Smooth muscle cell (in vitro differentiated cells): ENCODE measurements at regions not wholly inside any gene's neighbourhood (a gene's known extent, or its start where the extent isn't known, plus 50 kb on each side); places are given as distances from the start of the nearest gene placed in this dataset.

ENCODE experiments used
- DNase-seq: peaks from one replicate; lab custom pipeline; 2025; ENCODE audit not compliant: unreplicated experiment; lab: John Stamatoyannopoulos, UW
- H2AFZ ChIP-seq: fragments of 200-600 bp; sonication (generic); 2 replicates; pipeline ENCODE4 v1.6.0; 2016; ENCODE audit warnings: antibody characterized with exemption, low read depth, mild to moderate bottlenecking
- H3F3A ChIP-seq: fragments of 200-600 bp; sonication (generic); 2 replicates; pipeline ENCODE4 v1.6.0; 2017; ENCODE audit warnings: antibody characterized with exemption, low read depth
- H3K27ac ChIP-seq: fragments of 200-600 bp; sonication (generic); 2 replicates; pipeline ENCODE4 v1.5.1; 2016; ENCODE audit warnings: low read depth, mild to moderate bottlenecking
- H3K27me3 ChIP-seq: fragments of 200-600 bp; sonication (generic); 2 replicates; pipeline ENCODE4 v1.6.1; 2016; ENCODE audit warnings: low read depth, mild to moderate bottlenecking
- H3K36me3 ChIP-seq: fragments of 200-600 bp; sonication (generic); 2 replicates; pipeline ENCODE4 v1.5.1; 2016; ENCODE audit warnings: low read depth
- H3K4me1 ChIP-seq: fragments of 200-600 bp; sonication (generic); 2 replicates; pipeline ENCODE4 v1.5.1; 2016; ENCODE audit warnings: low read depth
- H3K4me2 ChIP-seq: fragments of 200-600 bp; sonication (generic); 2 replicates; pipeline ENCODE4 v1.6.0; 2016; ENCODE audit warnings: mild to moderate bottlenecking
- H3K4me3 ChIP-seq: fragments of 200-600 bp; sonication (generic); 2 replicates; pipeline ENCODE4 v1.5.1; 2016; ENCODE audit warnings: mild to moderate bottlenecking
- H3K79me2 ChIP-seq: fragments of 200-600 bp; sonication (generic); 2 replicates; pipeline ENCODE4 v1.6.0; 2016; ENCODE audit warnings: low read depth, mild to moderate bottlenecking
- H3K9ac ChIP-seq: fragments of 200-600 bp; sonication (generic); 2 replicates; pipeline ENCODE4 v1.6.0; 2016; ENCODE audit warnings: low read depth
- H3K9me3 ChIP-seq: fragments of 200-600 bp; sonication (generic); replicated peaks from 2 replicates; pipeline ENCODE4 v1.5.1; 2016; ENCODE audit warnings: low read depth
- H4K20me1 ChIP-seq: fragments of 200-600 bp; sonication (generic); 2 replicates; pipeline ENCODE4 v1.6.0; 2016; ENCODE audit warnings: low read depth
- CTCF ChIP-seq: fragments of 200-600 bp; sonication (generic); IDR thresholded peaks from 2 replicates; pipeline ENCODE4 v1.5.1; 2017; ENCODE audit warnings: borderline replicate concordance, mild to moderate bottlenecking, antibody characterized with exemption; ENCODE audit not compliant: insufficient read depth, poor library complexity, severe bottlenecking
- WGBS: methylation state at CpG from one replicate; pipeline ENCODE4 v1.1.7; 2016; ENCODE audit warnings: low lambda C conversion rate; 5-methylcytosine and 5-hydroxymethylcytosine counted together

- Histone ChIP-seq H3K4me3 (no peak overlapping the region), H3K36me3 (no peaks in the 10 kb centered on the region), H3K4me2 (peak overlapping the region; percentile 27), H3F3A (peaks cover 4% of the 10 kb centered on the region), H3K79me2 (no peaks in the 10 kb centered on the region), H3K9ac (no peak overlapping the region), H3K9me3 (no peaks in the 10 kb centered on the region), H4K20me1 (no peaks in the 10 kb centered on the region), H2AFZ (peak overlapping the region; percentile 61), H3K4me1 (no peaks in the 10 kb centered on the region), H3K27ac (peak overlapping the region; percentile 34), H3K27me3 (no peaks in the 10 kb centered on the region)
- 21% methylated on average over 4 of the region's 4 CpGs for WGBS
- DNase-seq = no peak
- TF ChIP-seq CTCF = no peak
Measured at GRCh38 chr2:67216103-67216502, 181.0 kb upstream of the ETAA1 start.

GRCh38 chr2:67216881-67217280, 180.3 kb upstream of the ETAA1 start:
- no peaks in the 10 kb centered on the region for H3K9me3 ChIP-seq
- no peak for DNase-seq
- H3K4me3 ChIP-seq = no peak overlapping the region
- no peaks in the 10 kb centered on the region for H3K36me3 ChIP-seq
- H4K20me1 ChIP-seq = no peaks in the 10 kb centered on the region
- 47% methylated on average over 1 of the region's 1 CpG for WGBS
- H3K4me1 ChIP-seq = no peaks in the 10 kb centered on the region
- peaks cover 4% of the 10 kb centered on the region for H3F3A ChIP-seq
- H3K9ac ChIP-seq = no peak overlapping the region
- H3K4me2 ChIP-seq = no peak overlapping the region
- no peaks in the 10 kb centered on the region for H3K79me2 ChIP-seq
- TF ChIP-seq CTCF = no peak
- H3K27me3 ChIP-seq = no peaks in the 10 kb centered on the region
- no peak overlapping the region for H2AFZ ChIP-seq
- no peak overlapping the region for H3K27ac ChIP-seq

- no peak for DNase-seq
- H4K20me1 ChIP-seq = no peaks in the 10 kb centered on the region
- no peaks in the 10 kb centered on the region for H3K4me1 ChIP-seq
- H2AFZ ChIP-seq = no peak overlapping the region
- no peak overlapping the region for H3K9ac ChIP-seq
- H3K79me2 ChIP-seq = no peaks in the 10 kb centered on the region
- H3K27me3 ChIP-seq = no peaks in the 10 kb centered on the region
- TF ChIP-seq CTCF = no peak
- H3K36me3 ChIP-seq = no peaks in the 10 kb centered on the region
- no peak overlapping the region for H3K4me2 ChIP-seq
- no peak overlapping the region for H3K27ac ChIP-seq
- no peaks in the 10 kb centered on the region for H3K9me3 ChIP-seq
- no peak overlapping the region for H3K4me3 ChIP-seq
- H3F3A ChIP-seq = peaks cover 4% of the 10 kb centered on the region
Measured at GRCh38 chr2:67217398-67217797, 179.7 kb upstream of the ETAA1 start.

DNA sequence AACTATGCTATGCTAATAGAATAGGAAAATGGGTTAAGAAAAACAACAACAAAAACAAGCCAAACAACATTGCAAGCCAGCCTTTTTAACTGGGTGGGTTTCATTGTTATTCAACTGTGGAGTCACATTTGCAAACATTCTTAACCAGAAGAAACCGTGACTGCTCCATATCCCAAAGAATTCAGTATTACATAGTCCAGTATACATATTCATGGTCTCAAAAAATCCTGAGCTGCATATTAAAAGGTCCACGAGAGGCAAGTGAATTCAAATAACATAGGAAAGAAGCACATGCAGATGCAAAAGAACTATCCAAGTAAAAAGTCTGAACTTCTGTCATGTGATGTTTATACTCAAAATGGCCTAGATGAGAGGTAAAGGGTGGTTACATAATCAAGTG, 179.1 kb upstream of the ETAA1 start:
- TF ChIP-seq CTCF = no peak
- DNase-seq = no peak
- Histone ChIP-seq H3K79me2 (no peaks in the 10 kb centered on the region), H3K4me2 (no peak overlapping the region), H3K9me3 (no peaks in the 10 kb centered on the region), H3K36me3 (no peaks in the 10 kb centered on the region), H4K20me1 (no peaks in the 10 kb centered on the region), H3K27me3 (no peaks in the 10 kb centered on the region), H3K4me1 (no peaks in the 10 kb centered on the region), H3K9ac (no peak overlapping the region), H3K4me3 (no peak overlapping the region), H2AFZ (no peak overlapping the region), H3F3A (peaks cover 4% of the 10 kb centered on the region), H3K27ac (no peak overlapping the region)
- WGBS = 79% methylated on average over 2 of the region's 2 CpGs
